HUDEP-2 (cell line): ENCODE measurements at regions not wholly inside any gene's neighbourhood (a gene's known extent, or its start where the extent isn't known, plus 50 kb on each side); places are given as distances from the start of the nearest gene placed in this dataset.
A peak's percentile ranks its signal among the peaks of the same experiment; 100 is the strongest.

ENCODE experiments used
- DNase-seq, 76 experiments: peaks; one replicate each; lab custom pipeline; 2025; ENCODE audit not compliant: unreplicated experiment in 76 of 76; lab: John Stamatoyannopoulos, UW

- DNase-seq: no peak
Measured at GRCh38 chr11:20251496-20251895, 91.2 kb upstream of the DBX1 start.

- DNase-seq: no peak
Measured at GRCh38 chr11:20250644-20251247, 90.5 kb upstream of the DBX1 start.

- no peak for DNase-seq
Measured at GRCh38 chr11:20249796-20250195, 89.5 kb upstream of the DBX1 start.

GRCh38 chr11:20249378-20249777 is 89.1 kb upstream of the DBX1 start:
- DNase-seq: no peak

- no peak for DNase-seq
Measured at GRCh38 chr11:20248871-20249270, 88.6 kb upstream of the DBX1 start.

GRCh38 chr11:20248121-20248772 is 88.0 kb upstream of the DBX1 start:
- no peak for DNase-seq

- no peak for DNase-seq
Measured at GRCh38 chr11:20247591-20248007, 87.3 kb upstream of the DBX1 start.

GRCh38 chr11:20243974-20244373 is 83.7 kb upstream of the DBX1 start:
- DNase-seq: no peak

GRCh38 chr11:20238712-20239111 is 78.4 kb upstream of the DBX1 start:
- peak in 46 of 76 experiments; percentile 1 to 49 (median 18) for DNase-seq

GRCh38 chr11:20235164-20235563 is 74.9 kb upstream of the DBX1 start:
- DNase-seq: peak in 1 of 76 experiments; percentile 1

- no peak for DNase-seq
Measured at GRCh38 chr11:20227631-20228030, 67.4 kb upstream of the DBX1 start.

GRCh38 chr11:20226933-20227332 is 66.7 kb upstream of the DBX1 start:
- peak in 1 of 76 experiments; percentile 4 for DNase-seq

- no peak for DNase-seq
Measured at GRCh38 chr11:20221566-20221965, 61.3 kb upstream of the DBX1 start.

- no peak for DNase-seq
Measured at GRCh38 chr11:20213790-20214189, 53.5 kb upstream of the DBX1 start.

GRCh38 chr11:20211691-20212090 is 51.4 kb upstream of the DBX1 start:
- no peak for DNase-seq
